Loucy (cell line): ENCODE measurements at regions not wholly inside any gene's neighbourhood (a gene's known extent, or its start where the extent isn't known, plus 50 kb on each side); places are given as distances from the start of the nearest gene placed in this dataset.

Experiments
- H2AFZ ChIP-seq: fragments of 200-600 bp; sonication (generic); 2 replicates; pipeline ENCODE4 v1.6.0; 2016; ENCODE audit warnings: antibody characterized with exemption, mild to moderate bottlenecking, low read length, moderate library complexity
- H3F3A ChIP-seq: fragments of 200-600 bp; 2 replicates; pipeline ENCODE4 v1.6.0; 2016; ENCODE audit warnings: antibody characterized with exemption, low read depth, mild to moderate bottlenecking
- H3K27me3 ChIP-seq: fragments of 200-600 bp; sonication (generic); 2 replicates; pipeline ENCODE4 v1.6.1; 2014; ENCODE audit warnings: low read length, mild to moderate bottlenecking; ENCODE audit not compliant: insufficient read depth, poor library complexity, severe bottlenecking
- H3K36me3 ChIP-seq: fragments of 200-600 bp; sonication (generic); 2 replicates; pipeline ENCODE4 v1.6.1; 2016; ENCODE audit warnings: low read length; ENCODE audit not compliant: insufficient read depth
- H3K4me1 ChIP-seq: fragments of 200-600 bp; sonication (generic); 2 replicates; pipeline ENCODE4 v1.5.1; 2014; ENCODE audit warnings: low read length, mild to moderate bottlenecking; ENCODE audit not compliant: insufficient read depth, poor library complexity, severe bottlenecking
- H3K4me2 ChIP-seq: fragments of 200-600 bp; sonication (generic); 2 replicates; pipeline ENCODE4 v1.6.0; 2014; ENCODE audit warnings: antibody characterized with exemption, low read length, low read depth, mild to moderate bottlenecking; ENCODE audit not compliant: poor library complexity, severe bottlenecking
- H3K4me3 ChIP-seq: fragments of 200-600 bp; sonication (generic); 2 replicates; pipeline ENCODE4 v1.5.1; 2014; ENCODE audit warnings: low read length, mild to moderate bottlenecking, mixed read lengths; ENCODE audit not compliant: poor library complexity, severe bottlenecking
- H3K79me2 ChIP-seq: fragments of 200-600 bp; sonication (generic); 2 replicates; pipeline ENCODE4 v1.6.1; 2014; ENCODE audit warnings: low read length; ENCODE audit not compliant: insufficient read depth
- H3K9ac ChIP-seq: fragments of 200-600 bp; sonication (generic); 2 replicates; pipeline ENCODE4 v1.6.0; 2014; ENCODE audit warnings: mild to moderate bottlenecking, low read depth, low read length, moderate library complexity; ENCODE audit not compliant: poor library complexity, severe bottlenecking
- H3K9me2 ChIP-seq: fragments of 200-600 bp; sonication (generic); replicated peaks from 2 replicates; pipeline ENCODE4 v1.6.1; 2016; ENCODE audit warnings: low read depth, low read length, mixed read lengths
- H3K9me3 ChIP-seq: fragments of 200-600 bp; sonication (generic); 2 replicates; pipeline ENCODE4 v1.6.1; 2014; ENCODE audit warnings: mild to moderate bottlenecking, antibody characterized with exemption, low read length, low read depth; ENCODE audit not compliant: insufficient read depth
- H4K20me1 ChIP-seq: fragments of 200-600 bp; sonication (generic); 2 replicates; pipeline ENCODE4 v1.6.0; 2014; ENCODE audit warnings: antibody characterized with exemption, low read length, mild to moderate bottlenecking; ENCODE audit not compliant: insufficient read depth, poor library complexity, severe bottlenecking
- CTCF ChIP-seq: fragments of 200-600 bp; sonication (generic); conservative IDR thresholded peaks from 2 replicates; pipeline ENCODE4 v1.5.1; 2014; ENCODE audit warnings: mild to moderate bottlenecking, antibody characterized with exemption, low read length
- EZH2phosphoT487 ChIP-seq: fragments of 200-600 bp; IDR thresholded peaks from 2 replicates; pipeline ENCODE4 v1.6.1; 2018; ENCODE audit warnings: antibody characterized with exemption, mild to moderate bottlenecking, moderate library complexity, borderline replicate concordance

- TF ChIP-seq CTCF (no peak), EZH2phosphoT487 (no peak)
- H3K9me3 ChIP-seq = no peaks in the 10 kb centered on the region
- no peak overlapping the region for H2AFZ ChIP-seq
- no peaks in the 10 kb centered on the region for H3K4me1 ChIP-seq
- no peak overlapping the region for H3K9ac ChIP-seq
- H3K27me3 ChIP-seq = no peaks in the 10 kb centered on the region
- H3K9me2 ChIP-seq = no peaks in the 10 kb centered on the region
- no peaks in the 10 kb centered on the region for H3F3A ChIP-seq
- no peak overlapping the region for H3K4me3 ChIP-seq
- H4K20me1 ChIP-seq = no peaks in the 10 kb centered on the region
- H3K4me2 ChIP-seq = no peak overlapping the region
- no peaks in the 10 kb centered on the region for H3K36me3 ChIP-seq
- no peaks in the 10 kb centered on the region for H3K79me2 ChIP-seq
Observed at GRCh38 chr1:187197685-187198084, 368.9 kb downstream of the PLA2G4A start.

GRCh38 chr1:187203257-187203656 lies 374.5 kb downstream of the PLA2G4A start:
- no peaks in the 10 kb centered on the region for H3K36me3 ChIP-seq
- no peaks in the 10 kb centered on the region for H3K9me2 ChIP-seq
- no peaks in the 10 kb centered on the region for H4K20me1 ChIP-seq
- H3K9me3 ChIP-seq = no peaks in the 10 kb centered on the region
- no peaks in the 10 kb centered on the region for H3K27me3 ChIP-seq
- TF ChIP-seq CTCF (no peak), EZH2phosphoT487 (no peak)
- no peak overlapping the region for H2AFZ ChIP-seq
- no peak overlapping the region for H3K9ac ChIP-seq
- H3K4me1 ChIP-seq = no peaks in the 10 kb centered on the region
- H3K4me3 ChIP-seq = no peak overlapping the region
- H3K4me2 ChIP-seq = no peak overlapping the region
- no peaks in the 10 kb centered on the region for H3K79me2 ChIP-seq
- no peaks in the 10 kb centered on the region for H3F3A ChIP-seq

- Histone ChIP-seq H3K4me2 (no peak overlapping the region), H3K4me1 (no peaks in the 10 kb centered on the region), H3K79me2 (no peaks in the 10 kb centered on the region), H3K36me3 (no peaks in the 10 kb centered on the region), H3K9ac (no peak overlapping the region), H3K9me2 (no peaks in the 10 kb centered on the region), H3K4me3 (no peak overlapping the region), H3K9me3 (no peaks in the 10 kb centered on the region), H3K27me3 (no peaks in the 10 kb centered on the region), H4K20me1 (no peaks in the 10 kb centered on the region), H2AFZ (no peak overlapping the region), H3F3A (no peaks in the 10 kb centered on the region)
- TF ChIP-seq CTCF (no peak), EZH2phosphoT487 (no peak)
Observed at GRCh38 chr1:187212377-187212776, 383.6 kb downstream of the PLA2G4A start.
